RWPE2 (cell line): ENCODE measurements at regions not wholly inside any gene's neighbourhood (a gene's known extent, or its start where the extent isn't known, plus 50 kb on each side); places are given as distances from the start of the nearest gene placed in this dataset.

Experiments used
- ATAC-seq: fragments of 200-7000 bp; cut with Tn5 transposase; 3 replicates; pipeline ENCODE4 v1.9.1; 2021; ENCODE audit warnings: low read depth
- DNase-seq: peaks from one replicate; pipeline ENCODE4 v3.0.0-alpha.2; 2020; ENCODE audit warnings: low spot score
- H3K27ac ChIP-seq: fragments of 450-650 bp; 2 replicates; pipeline ENCODE4 v1.5.1; 2017; ENCODE audit warnings: mild to moderate bottlenecking; ENCODE audit not compliant: poor library complexity, severe bottlenecking
- H3K27me3 ChIP-seq: fragments of 250-450 bp; sonication (Bioruptor Pico); 2 replicates; pipeline ENCODE4 v1.5.1; 2021; ENCODE audit warnings: mild to moderate bottlenecking, moderate library complexity; ENCODE audit not compliant: insufficient read depth, poor library complexity, severe bottlenecking
- H3K36me3 ChIP-seq: fragments of 250-450 bp; sonication (Bioruptor Pico); 2 replicates; pipeline ENCODE4 v1.5.1; 2020; ENCODE audit warnings: low read depth, mild to moderate bottlenecking, moderate library complexity
- H3K4me1 ChIP-seq: fragments of 250-450 bp; sonication (Bioruptor Pico); 2 replicates; pipeline ENCODE4 v1.5.1; 2021; ENCODE audit warnings: mild to moderate bottlenecking, moderate library complexity; ENCODE audit not compliant: insufficient read depth, poor library complexity, severe bottlenecking
- H3K4me3 ChIP-seq: fragments of 250-450 bp; sonication (Bioruptor Pico); 2 replicates; pipeline ENCODE4 v1.5.1; 2021; ENCODE audit warnings: mild to moderate bottlenecking, moderate library complexity; ENCODE audit not compliant: severe bottlenecking
- H3K9me3 ChIP-seq: fragments of 250-450 bp; sonication (Bioruptor Pico); 2 replicates; pipeline ENCODE4 v1.5.1; 2021; ENCODE audit warnings: mild to moderate bottlenecking, moderate library complexity; ENCODE audit not compliant: severe bottlenecking
- CTCF ChIP-seq: fragments of 450-650 bp; IDR thresholded peaks from one replicate; pipeline ENCODE4 v1.5.1; 2017; ENCODE audit warnings: mild to moderate bottlenecking, moderate library complexity; ENCODE audit not compliant: poor library complexity, severe bottlenecking

- DNase-seq (no peak), ATAC-seq (no peak)
- TF ChIP-seq CTCF = no peak
- no peaks in the 10 kb centered on the region for H3K36me3 ChIP-seq
- no peak overlapping the region for H3K4me3 ChIP-seq
- peaks cover 10% of the 10 kb centered on the region for H3K27me3 ChIP-seq
- no peaks in the 10 kb centered on the region for H3K9me3 ChIP-seq
- no peak overlapping the region for H3K27ac ChIP-seq
- H3K4me1 ChIP-seq = no peaks in the 10 kb centered on the region
These were observed 952.5 kb downstream of the CDH8 start for GRCh38 chr16:61083711-61084110.

GRCh38 chr16:61074324-61074723 lies 961.9 kb downstream of the CDH8 start:
- Histone ChIP-seq H3K27me3 (peaks cover 3% of the 10 kb centered on the region), H3K4me3 (no peak overlapping the region), H3K4me1 (no peaks in the 10 kb centered on the region), H3K27ac (no peak overlapping the region), H3K9me3 (peaks cover 2% of the 10 kb centered on the region), H3K36me3 (no peaks in the 10 kb centered on the region)
- DNase-seq (no peak), ATAC-seq (no peak)
- TF ChIP-seq CTCF = no peak

GRCh38 chr16:61057635-61058034 lies 978.6 kb downstream of the CDH8 start:
- H3K9me3 ChIP-seq = no peaks in the 10 kb centered on the region
- no peak overlapping the region for H3K4me3 ChIP-seq
- no peak for DNase-seq
- H3K4me1 ChIP-seq = no peaks in the 10 kb centered on the region
- ATAC-seq = no peak
- no peak for TF ChIP-seq CTCF
- no peaks in the 10 kb centered on the region for H3K27me3 ChIP-seq
- no peaks in the 10 kb centered on the region for H3K36me3 ChIP-seq
- no peak overlapping the region for H3K27ac ChIP-seq

- no peaks in the 10 kb centered on the region for H3K36me3 ChIP-seq
- TF ChIP-seq CTCF = no peak
- H3K4me1 ChIP-seq = no peaks in the 10 kb centered on the region
- H3K27ac ChIP-seq = no peak overlapping the region
- H3K9me3 ChIP-seq = no peaks in the 10 kb centered on the region
- DNase-seq (peak; percentile 32), ATAC-seq (no peak)
- H3K4me3 ChIP-seq = no peak overlapping the region
- no peaks in the 10 kb centered on the region for H3K27me3 ChIP-seq
These were observed 985.7 kb downstream of the CDH8 start for GRCh38 chr16:61050547-61050946.

GRCh38 chr16:61045931-61046330 lies 990.3 kb downstream of the CDH8 start:
- no peak for TF ChIP-seq CTCF
- H3K4me3 ChIP-seq = no peak overlapping the region

More at GRCh38 chr16:61045931-61046330, 990.3 kb downstream of the CDH8 start:
- ATAC-seq (no peak), DNase-seq (no peak)
- no peaks in the 10 kb centered on the region for H3K36me3 ChIP-seq
- no peaks in the 10 kb centered on the region for H3K4me1 ChIP-seq
- no peak overlapping the region for H3K27ac ChIP-seq
- H3K27me3 ChIP-seq = peaks cover 4% of the 10 kb centered on the region
- no peaks in the 10 kb centered on the region for H3K9me3 ChIP-seq
